ENCODE measurements at regions not wholly inside any gene's neighbourhood (a gene's known extent, or its start where the extent isn't known, plus 50 kb on each side); places are given as distances from the start of the nearest gene placed in this dataset.
"Not testable (repeated sequence)": the region's sequence is repeated elsewhere in the genome, so short reads cannot be mapped to it uniquely, and the experiment has no call there.

DNA sequence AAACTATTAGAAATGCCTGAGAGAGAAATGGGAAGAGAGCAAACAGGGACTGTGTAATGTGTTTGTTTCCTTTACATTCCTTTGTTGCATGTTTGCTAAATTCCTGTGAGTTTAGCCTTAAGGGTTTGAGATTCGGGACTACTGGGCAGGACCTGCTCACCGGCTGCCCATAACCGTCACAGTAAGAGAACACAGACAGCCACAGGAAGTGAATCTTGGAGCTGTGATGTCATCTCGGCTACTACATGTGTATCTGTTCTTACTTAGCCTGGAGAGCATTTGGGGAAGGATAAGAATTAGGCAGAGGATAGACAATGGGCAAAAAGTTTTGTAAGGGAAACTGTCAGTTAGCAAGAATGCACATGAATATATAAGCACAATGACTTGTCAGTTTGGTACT is 485.1 kb upstream of the KLF6 start:
- CTCF ChIA-PET = interaction anchor here (0.6 to 2.5 kb wide), 3 partner anchors 10 to 26 kb away, joined by 3 to 7 read pairs (median 4); no protein-coding TSS in a partner anchor
- H3K4me3 ChIP-seq (replicated peaks in 1 of 3; ENCODE audit: insufficient read depth in 1 of 3, low read depth in 1 of 3, low read length in 3 of 3) = no peak overlapping the region
- POLR2A ChIA-PET = interaction anchor here (0.7 kb wide), 1 partner anchor 41 kb away, joined by 4 read pairs; no protein-coding TSS in a partner anchor
- no peaks in the 10 kb centered on the region for H4K20me1 ChIP-seq (replicated peaks; ENCODE audit: control insufficient read depth, extremely low read depth, insufficient read depth, low read length)
- H3K9ac ChIP-seq (replicated peaks; ENCODE audit: extremely low read depth, insufficient read depth, low read length) = no peak overlapping the region
- intact Hi-C loops (cut with micrococcal nuclease) (no loop called here), dilution Hi-C loops (cut with MboI; ENCODE audit: extremely low pct_ligation_motif_present, low sequenced_read_pairs) (no loop called here)
- H2AFZ ChIP-seq (ENCODE audit: low read depth, low read length) = peak overlapping the region; percentile 59
- FAIRE-seq (peak; percentile 53), DNase-seq (ENCODE audit: low read depth, low spot score) (peak; percentile 38)
- no peaks in the 10 kb centered on the region for H3K27me3 ChIP-seq (ENCODE audit: control insufficient read depth in 2 of 2, insufficient read depth in 2 of 2, low read length in 2 of 2)
- H3K9me3 ChIP-seq (replicated peaks; ENCODE audit: control insufficient read depth, insufficient read depth, low read length) = no peaks in the 10 kb centered on the region
- H3K36me3 ChIP-seq (ENCODE audit: control insufficient read depth in 2 of 2, extremely low read depth in 1 of 2, insufficient read depth in 2 of 2, low read length in 2 of 2) = no peaks in the 10 kb centered on the region
- H3K4me2 ChIP-seq (ENCODE audit: insufficient read depth, low read length) = no peak overlapping the region
- H3K4me1 ChIP-seq (ENCODE audit: control insufficient read depth, extremely low read depth, insufficient read depth, low read length) = peaks cover 6% of the 10 kb centered on the region
- no peak overlapping the region for H3K27ac ChIP-seq (ENCODE audit: insufficient read depth, low read depth, low read length)
- no TSS peak for BruUV-seq (replicated peaks)
- no peaks in the 10 kb centered on the region for H3K79me2 ChIP-seq (ENCODE audit: control insufficient read depth, insufficient read depth, low read length)
- H3K9me1 ChIP-seq (replicated peaks; ENCODE audit: control insufficient read depth, extremely low read depth, insufficient read depth, low read length) = no peaks in the 10 kb centered on the region
- TF ChIP-seq CTCF (IDR thresholded peaks at IDR 0.05; ENCODE audit: extremely low read depth in 1 of 2, insufficient read depth in 1 of 2, low read depth in 1 of 2, low read length in 2 of 2) = no peak
- peak; percentile 7 for TF ChIP-seq JUN (IDR thresholded peaks at IDR 0.05; ENCODE audit: borderline replicate concordance, insufficient read depth, insufficient read length, low read depth)
- TF ChIP-seq GATA2 (IDR thresholded peaks at IDR 0.05; ENCODE audit: insufficient read depth, insufficient read length, low read depth, low read length) = no peak

- CTCF ChIA-PET = interaction anchor here (1.7 to 2.5 kb wide), 2 partner anchors 12 to 27 kb away, joined by 4 to 7 read pairs; no protein-coding TSS in a partner anchor
- H4K20me1 ChIP-seq (replicated peaks; ENCODE audit: control insufficient read depth, extremely low read depth, insufficient read depth, low read length) = not testable (repeated sequence)
Measured at GRCh38 chr10:4268490-4268889, 483.5 kb upstream of the KLF6 start.

More at GRCh38 chr10:4268490-4268889, 483.5 kb upstream of the KLF6 start:
- H3K4me2 ChIP-seq (ENCODE audit: insufficient read depth, low read length); H3K9ac ChIP-seq (replicated peaks; ENCODE audit: extremely low read depth, insufficient read depth, low read length); DNase-seq (ENCODE audit: low read depth, low spot score); dilution Hi-C loops (cut with MboI; ENCODE audit: extremely low pct_ligation_motif_present, low sequenced_read_pairs); POLR2A ChIA-PET; H3K9me3 ChIP-seq (replicated peaks; ENCODE audit: control insufficient read depth, insufficient read depth, low read length); H3K4me1 ChIP-seq (ENCODE audit: control insufficient read depth, extremely low read depth, insufficient read depth, low read length); intact Hi-C loops (cut with micrococcal nuclease); H2AFZ ChIP-seq (ENCODE audit: low read depth, low read length); H3K27ac ChIP-seq (ENCODE audit: insufficient read depth, low read depth, low read length); H3K36me3 ChIP-seq (ENCODE audit: control insufficient read depth in 2 of 2, extremely low read depth in 1 of 2, insufficient read depth in 2 of 2, low read length in 2 of 2); H3K27me3 ChIP-seq (ENCODE audit: control insufficient read depth in 2 of 2, insufficient read depth in 2 of 2, low read length in 2 of 2); BruUV-seq (replicated peaks); FAIRE-seq; H3K79me2 ChIP-seq (ENCODE audit: control insufficient read depth, insufficient read depth, low read length); H3K9me1 ChIP-seq (replicated peaks; ENCODE audit: control insufficient read depth, extremely low read depth, insufficient read depth, low read length); H3K4me3 ChIP-seq (replicated peaks in 1 of 3; ENCODE audit: insufficient read depth in 1 of 3, low read depth in 1 of 3, low read length in 3 of 3): not testable (repeated sequence)
